ENCODE measurements at regions not wholly inside any gene's neighbourhood (a gene's known extent, or its start where the extent isn't known, plus 50 kb on each side); places are given as distances from the start of the nearest gene placed in this dataset.

DNA sequence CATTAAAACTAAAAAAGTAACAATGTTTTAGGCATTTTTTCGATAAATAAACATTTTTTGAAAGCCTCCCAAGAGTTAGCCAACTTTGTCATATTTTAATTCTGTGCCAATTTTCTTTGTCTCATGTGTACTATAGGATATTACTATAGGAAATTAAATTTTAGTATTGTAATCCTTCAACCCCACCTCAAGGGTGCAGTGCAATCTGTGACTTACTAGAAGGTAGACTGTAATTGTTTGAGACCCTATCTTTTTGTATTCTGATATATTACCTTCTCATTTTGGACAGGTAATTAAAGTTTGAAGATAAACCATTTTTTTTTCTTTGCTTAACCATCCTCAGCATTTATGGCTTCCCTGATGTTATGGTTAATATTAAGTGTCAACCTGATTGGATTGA is 457.8 kb downstream of the PCDH20 start:
- TF ChIP-seq POLR2A (IDR thresholded peaks at IDR 0.05; ENCODE audit: low read length) (no peak), GATA1 (IDR thresholded peaks at IDR 0.05; ENCODE audit: low read depth, low read length) (no peak)
